Endothelial cell of umbilical vein (primary cell): ENCODE measurements at regions not wholly inside any gene's neighbourhood (a gene's known extent, or its start where the extent isn't known, plus 50 kb on each side); places are given as distances from the start of the nearest gene placed in this dataset.

Experiments
- BruUV-seq: library from RNA; stranded (reverse); fragments of 400-500 nt; replicated peaks from 2 replicates; lab custom pipeline; 2021; lab: Mats Ljungman, UMichigan
- CTCF ChIA-PET: fragments of 300-600, 350-600 bp; sonication (Branson Sonifier 250); formaldehyde crosslinking; loops from one replicate; lab custom pipeline; 2021; ENCODE audit warnings: antibody characterized with exemption, inconsistent platforms; lab: Charles Lee
- POLR2A ChIA-PET: fragments of 300-600, 350-600 bp; sonication (Branson Sonifier 250); formaldehyde crosslinking; loops from one replicate; lab custom pipeline; 2021; ENCODE audit warnings: antibody characterized with exemption, inconsistent platforms; lab: Charles Lee
- DNase-seq: peaks from one replicate; pipeline ENCODE4 v3.0.0-alpha.2; 2011; ENCODE audit warnings: low read depth, low spot score
- FAIRE-seq: peaks from 2 replicates; lab custom pipeline; 2011; peaks lifted over from hg19 to GRCh38; lab: Jason Lieb, UNC
- H2AFZ ChIP-seq: 2 replicates; pipeline ENCODE4 v1.6.0; 2012; ENCODE audit warnings: low read depth, low read length, control low read depth, inconsistent platforms
- H3K27ac ChIP-seq: 2 replicates; pipeline ENCODE4 v1.5.1; 2011; ENCODE audit warnings: low read depth, mild to moderate bottlenecking, control low read depth, low read length, moderate library complexity; ENCODE audit not compliant: insufficient read depth
- H3K27me3 ChIP-seq, 2 experiments: 2 replicates each; pipeline versions ENCODE4 v1.6.0 to v1.6.1; 2011; ENCODE audit warnings: low read length in 2 of 2, mixed read lengths in 1 of 2; ENCODE audit not compliant: control insufficient read depth in 2 of 2, insufficient read depth in 2 of 2
- H3K36me3 ChIP-seq, 2 experiments: 2 replicates in 1 of 2; 3 replicates in 1 of 2; pipeline ENCODE4 v1.5.1; 2011; ENCODE audit warnings: low read length in 2 of 2, mild to moderate bottlenecking in 1 of 2, moderate library complexity in 1 of 2; ENCODE audit not compliant: control insufficient read depth in 2 of 2, insufficient read depth in 2 of 2; ENCODE audit errors: extremely low read depth in 1 of 2
- H3K4me1 ChIP-seq: 3 replicates; pipeline ENCODE4 v1.5.1; 2011; ENCODE audit warnings: mild to moderate bottlenecking, low read length; ENCODE audit not compliant: control insufficient read depth, insufficient read depth; ENCODE audit errors: extremely low read depth
- H3K4me2 ChIP-seq: 2 replicates; pipeline ENCODE4 v1.6.1; 2011; ENCODE audit warnings: low read length, control low read depth, mixed read lengths; ENCODE audit not compliant: insufficient read depth
- H3K4me3 ChIP-seq, 3 experiments: fragments of 200-600 bp in 1 of 3; sonication (generic), shearing (Covaris generic) in 1 of 3; replicated peaks in 1 of 3; 2 replicates each; pipeline ENCODE4 v1.5.1; 2011 to 2016; ENCODE audit warnings: control low read depth in 3 of 3, low read length in 3 of 3, mild to moderate bottlenecking in 2 of 3, inconsistent platforms in 1 of 3, low read depth in 1 of 3, moderate library complexity in 1 of 3; ENCODE audit not compliant: insufficient read depth in 1 of 3
- H3K79me2 ChIP-seq: 2 replicates; pipeline ENCODE4 v1.6.0; 2012; ENCODE audit warnings: low read length, inconsistent platforms; ENCODE audit not compliant: control insufficient read depth, insufficient read depth
- H3K9ac ChIP-seq: replicated peaks from 2 replicates; pipeline ENCODE3; 2011; ENCODE audit warnings: low read length, control low read depth; ENCODE audit not compliant: insufficient read depth; ENCODE audit errors: extremely low read depth
- H3K9me1 ChIP-seq: replicated peaks from 3 replicates; pipeline ENCODE4 v1.6.0; 2011; ENCODE audit warnings: mild to moderate bottlenecking, low read length; ENCODE audit not compliant: control insufficient read depth, insufficient read depth; ENCODE audit errors: extremely low read depth
- H3K9me3 ChIP-seq: replicated peaks from 2 replicates; pipeline ENCODE4 v1.5.1; 2012; ENCODE audit warnings: low read length, inconsistent platforms; ENCODE audit not compliant: control insufficient read depth, insufficient read depth
- H4K20me1 ChIP-seq: replicated peaks from 2 replicates; pipeline ENCODE3; 2011; ENCODE audit warnings: mild to moderate bottlenecking, low read length; ENCODE audit not compliant: control insufficient read depth, insufficient read depth; ENCODE audit errors: extremely low read depth
- CTCF ChIP-seq, 2 donors: IDR thresholded peaks; 1 replicate in 1 of 2; 2 replicates in 1 of 2; pipeline ENCODE4 v1.5.1; 2011; ENCODE audit warnings: low read length in 2 of 2, mild to moderate bottlenecking in 2 of 2, moderate library complexity in 2 of 2, control low read depth in 1 of 2, inconsistent platforms in 1 of 2, low read depth in 1 of 2; ENCODE audit not compliant: insufficient read depth in 1 of 2; ENCODE audit errors: extremely low read depth in 1 of 2
- EZH2 ChIP-seq: IDR thresholded peaks from 2 replicates; pipeline ENCODE4 v1.6.1; 2012; ENCODE audit warnings: borderline replicate concordance, low read depth, mild to moderate bottlenecking, moderate library complexity, low read length, inconsistent platforms; ENCODE audit not compliant: severe bottlenecking
- FOS ChIP-seq: IDR thresholded peaks from 2 replicates; pipeline ENCODE4 v1.6.1; 2011; ENCODE audit warnings: mild to moderate bottlenecking, low read length, moderate library complexity, borderline replicate concordance; ENCODE audit not compliant: insufficient read depth
- GATA2 ChIP-seq: IDR thresholded peaks from 2 replicates; pipeline ENCODE4 v1.7.0; 2011; ENCODE audit warnings: low read depth, mild to moderate bottlenecking, moderate library complexity, mixed read lengths, low read length; ENCODE audit not compliant: insufficient read length, insufficient read depth
- JUN ChIP-seq: IDR thresholded peaks from 2 replicates; pipeline ENCODE4 v1.6.1; 2011; ENCODE audit warnings: borderline replicate concordance, low read depth; ENCODE audit not compliant: insufficient read length, insufficient read depth
- MAX ChIP-seq: IDR thresholded peaks from 2 replicates; pipeline ENCODE4 v1.6.1; 2011; ENCODE audit not compliant: insufficient read depth, insufficient read length
- MYC ChIP-seq: IDR thresholded peaks from one replicate; pipeline ENCODE4 v1.6.1; 2011; ENCODE audit warnings: mild to moderate bottlenecking, low read depth, low read length
- POLR2A ChIP-seq: IDR thresholded peaks from 2 replicates; pipeline ENCODE4 v1.6.1; 2012; ENCODE audit warnings: low read depth, mild to moderate bottlenecking, control low read depth, low read length
- POLR2AphosphoS5 ChIP-seq: IDR thresholded peaks from 2 replicates; pipeline ENCODE4 v1.6.1; 2012; ENCODE audit warnings: low read depth, mild to moderate bottlenecking, control low read depth, low read length, moderate library complexity; ENCODE audit not compliant: insufficient read depth
- dilution Hi-C: fragments of 300-500 bp; cut with MboI; formaldehyde crosslinking; loops from one replicate; pipeline ENCODE4 v1.15.0; 2019; ENCODE audit warnings: low sequenced_read_pairs; ENCODE audit not compliant: extremely low pct_ligation_motif_present
- intact Hi-C: fragments of 100-400 bp; cut with micrococcal nuclease; formaldehyde crosslinking; loops from one replicate; pipeline ENCODE4 v1.10.0; 2022

GRCh38 chr18:43350176-43350575, 72.9 kb upstream of the SYT4 start:
- Histone ChIP-seq H3K27ac (no peak overlapping the region), H3K79me2 (no peaks in the 10 kb centered on the region), H2AFZ (no peak overlapping the region), H3K9me1 (no peaks in the 10 kb centered on the region), H3K4me2 (no peak overlapping the region), H3K9ac (no peak overlapping the region), H4K20me1 (no peaks in the 10 kb centered on the region), H3K4me3 (no peak overlapping the region), H3K36me3 (no peaks in the 10 kb centered on the region), H3K9me3 (peaks cover 2% of the 10 kb centered on the region), H3K4me1 (no peaks in the 10 kb centered on the region), H3K27me3 (no peaks in the 10 kb centered on the region)
- intact Hi-C loops (no loop called here), dilution Hi-C loops (no loop called here)
- ChIA-PET POLR2A (no interaction called here), CTCF (no interaction called here)
- no TSS peak for BruUV-seq
- FAIRE-seq (no peak), DNase-seq (no peak)
- no peak for TF ChIP-seq GATA2

- no peak overlapping the region for H3K9ac ChIP-seq
- POLR2A ChIA-PET = no interaction called here
- H3K4me3 ChIP-seq = no peak overlapping the region
- no peaks in the 10 kb centered on the region for H3K9me1 ChIP-seq
- H3K27me3 ChIP-seq = no peaks in the 10 kb centered on the region
- DNase-seq = no peak
- peaks cover 2% of the 10 kb centered on the region for H3K9me3 ChIP-seq
- FAIRE-seq = no peak
- BruUV-seq = no TSS peak
- H3K27ac ChIP-seq = no peak overlapping the region
- dilution Hi-C loops = no loop called here
- no peak for TF ChIP-seq MYC
- no peak for TF ChIP-seq GATA2
- TF ChIP-seq FOS = no peak
- TF ChIP-seq POLR2A = no peak
- TF ChIP-seq POLR2AphosphoS5 = no peak
- TF ChIP-seq CTCF (IDR thresholded peaks at IDR 0.05; ENCODE audit: extremely low read depth in 1 of 2, insufficient read depth in 1 of 2, low read depth in 1 of 2, low read length in 2 of 2) = no peak
- TF ChIP-seq EZH2 = no peak
- TF ChIP-seq JUN = no peak
- no peak for TF ChIP-seq MAX
- intact Hi-C loops = no loop called here
- no peaks in the 10 kb centered on the region for H3K36me3 ChIP-seq
- H3K4me2 ChIP-seq = no peak overlapping the region
- no peaks in the 10 kb centered on the region for H3K79me2 ChIP-seq
- no peaks in the 10 kb centered on the region for H3K4me1 ChIP-seq
- H2AFZ ChIP-seq = no peak overlapping the region
- H4K20me1 ChIP-seq = no peaks in the 10 kb centered on the region
- CTCF ChIA-PET = no interaction called here
Observed at GRCh38 chr18:43364535-43364934, 87.2 kb upstream of the SYT4 start.
